GM19239 (cell line): ENCODE measurements at regions not wholly inside any gene's neighbourhood (a gene's known extent, or its start where the extent isn't known, plus 50 kb on each side); places are given as distances from the start of the nearest gene placed in this dataset.
"Not testable (repeated sequence)": the region's sequence is repeated elsewhere in the genome, so short reads cannot be mapped to it uniquely, and the experiment has no call there.

ENCODE experiments used
- DNase-seq: peaks from one replicate; pipeline ENCODE4 v3.0.0; 2011; ENCODE audit warnings: low spot score; ENCODE audit not compliant: insufficient read length
- FAIRE-seq: peaks from 2 replicates; lab custom pipeline; 2011; peaks lifted over from hg19 to GRCh38; lab: Jason Lieb, UNC

- no peak for DNase-seq
- FAIRE-seq = no peak
Measured at GRCh38 chr4:149211876-149212275, 603.8 kb downstream of the IQCM start.

GRCh38 chr4:149203256-149204001 lies 612.2 kb downstream of the IQCM start:
- DNase-seq = no peak
- FAIRE-seq = no peak

- DNase-seq = no peak
- FAIRE-seq = no peak
Measured at GRCh38 chr4:149202117-149202516, 613.5 kb downstream of the IQCM start.

GRCh38 chr4:149199594-149199993 lies 616.0 kb downstream of the IQCM start:
- no peak for FAIRE-seq
- DNase-seq = no peak

GRCh38 chr4:149194061-149194460 lies 621.6 kb downstream of the IQCM start:
- DNase-seq (no peak), FAIRE-seq (no peak)

GRCh38 chr4:149187726-149188125 lies 627.9 kb downstream of the IQCM start:
- FAIRE-seq (no peak), DNase-seq (no peak)

- DNase-seq = no peak
- no peak for FAIRE-seq
Measured at GRCh38 chr4:149183638-149184037, 632.0 kb downstream of the IQCM start.

GRCh38 chr4:149181459-149181858 lies 634.2 kb downstream of the IQCM start:
- not testable (repeated sequence) for DNase-seq, FAIRE-seq

- no peak for DNase-seq
- FAIRE-seq = no peak
Measured at GRCh38 chr4:149176039-149176438, 639.6 kb downstream of the IQCM start.

- DNase-seq = no peak
- FAIRE-seq = no peak
Measured at GRCh38 chr4:149175549-149175948, 640.1 kb downstream of the IQCM start.

- no peak for DNase-seq
- no peak for FAIRE-seq
Measured at GRCh38 chr4:149173241-149174013, 642.2 kb downstream of the IQCM start.

- FAIRE-seq = no peak
Measured at GRCh38 chr4:149168645-149169044, 647.0 kb downstream of the IQCM start.

GRCh38 chr4:149166876-149167275 lies 648.8 kb downstream of the IQCM start:
- no peak for FAIRE-seq
- no peak for DNase-seq

More at GRCh38 chr4:149168645-149169044, 647.0 kb downstream of the IQCM start:
- DNase-seq = no peak

- no peak for FAIRE-seq
- no peak for DNase-seq
Measured at GRCh38 chr4:149166365-149166764, 649.3 kb downstream of the IQCM start.

- DNase-seq (no peak), FAIRE-seq (no peak)
Measured at GRCh38 chr4:149164282-149164681, 651.4 kb downstream of the IQCM start.

GRCh38 chr4:149161247-149161646 lies 654.4 kb downstream of the IQCM start:
- FAIRE-seq = no peak
- no peak for DNase-seq

- FAIRE-seq (no peak), DNase-seq (no peak)
Measured at GRCh38 chr4:149160370-149160769, 655.3 kb downstream of the IQCM start.

- DNase-seq (no peak), FAIRE-seq (no peak)
Measured at GRCh38 chr4:149158817-149159216, 656.8 kb downstream of the IQCM start.

- FAIRE-seq (no peak), DNase-seq (no peak)
Measured at GRCh38 chr4:149145803-149146202, 669.8 kb downstream of the IQCM start.

GRCh38 chr4:149144060-149144459 lies 671.6 kb downstream of the IQCM start:
- FAIRE-seq (no peak), DNase-seq (no peak)

- DNase-seq (no peak), FAIRE-seq (no peak)
Measured at GRCh38 chr4:149141391-149141790, 674.3 kb downstream of the IQCM start.

- DNase-seq = no peak
- no peak for FAIRE-seq
Measured at GRCh38 chr4:149140841-149141240, 674.8 kb downstream of the IQCM start.
